HEK293 (cell line): ENCODE measurements at regions not wholly inside any gene's neighbourhood (a gene's known extent, or its start where the extent isn't known, plus 50 kb on each side); places are given as distances from the start of the nearest gene placed in this dataset.

Experiments used
- CTCF ChIA-PET: fragments of 350-600 bp; formaldehyde crosslinking; extraction: SDS; loops from one replicate; lab custom pipeline; 2021; ENCODE audit warnings: antibody characterized with exemption; lab: Yijun Ruan, JAX
- POLR2A ChIA-PET: fragments of 300-600 bp; formaldehyde crosslinking; extraction: SDS; loops from one replicate; lab custom pipeline; 2020; ENCODE audit warnings: antibody characterized with exemption, inconsistent platforms; lab: Yijun Ruan, JAX
- H3K27ac ChIP-seq: fragments of 200-500 bp; sonication (Bioruptor generic); 2 replicates; pipeline ENCODE4 v1.5.1; 2014; ENCODE audit warnings: low read depth, low read length, control low read depth, inconsistent platforms; ENCODE audit errors: extremely low read depth
- H3K36me3 ChIP-seq, 2 experiments: fragments of 200-500 bp in 1 of 2; sonication (Bioruptor generic) in 1 of 2; 1 replicate in 1 of 2; 2 replicates in 1 of 2; pipeline ENCODE4 v1.5.1; 2014 to 2017; ENCODE audit warnings: inconsistent platforms in 2 of 2, low read length in 2 of 2; ENCODE audit not compliant: control insufficient read depth in 2 of 2, insufficient read depth in 1 of 2
- H3K4me1 ChIP-seq: fragments of 200-500 bp; sonication (Bioruptor generic); 2 replicates; pipeline ENCODE4 v1.5.1; 2014; ENCODE audit warnings: mild to moderate bottlenecking, low read length, inconsistent platforms; ENCODE audit not compliant: control insufficient read depth, insufficient read depth
- H3K4me3 ChIP-seq: 2 replicates; pipeline ENCODE4 v1.5.1; 2011; ENCODE audit warnings: low read depth, mild to moderate bottlenecking, control low read depth, low read length, moderate library complexity
- H3K9me3 ChIP-seq: fragments of 200-500 bp; sonication (Bioruptor generic); 2 replicates; pipeline ENCODE4 v1.5.1; 2014; ENCODE audit warnings: low read depth, low read length, inconsistent platforms; ENCODE audit not compliant: control insufficient read depth, insufficient read depth
- SP7 ChIP-seq: fragments of 450-650 bp; formaldehyde crosslinking; IDR thresholded peaks from 2 replicates; pipeline ENCODE4 v1.5.1; 2016; ENCODE audit warnings: missing biosample characterization, missing genetic modification characterization
- ZNF214 ChIP-seq: fragments of 450-650 bp; formaldehyde crosslinking; IDR thresholded peaks from 2 replicates; pipeline ENCODE4 v1.5.1; 2017; ENCODE audit warnings: missing biosample characterization, mild to moderate bottlenecking, missing genetic modification characterization, borderline replicate concordance
- ZNF473 ChIP-seq: fragments of 450-650 bp; formaldehyde crosslinking; IDR thresholded peaks from 2 replicates; pipeline ENCODE4 v1.5.1; 2017; ENCODE audit warnings: missing biosample characterization, missing genetic modification characterization
- TF ChIP-seq, protein P1 (sequence below): fragments of 450-650 bp; formaldehyde crosslinking; IDR thresholded peaks from 2 replicates; pipeline ENCODE4 v1.5.1; 2016; ENCODE audit warnings: missing biosample characterization, missing genetic modification characterization, borderline replicate concordance
- TF ChIP-seq, protein P2 (sequence below): fragments of 450-650 bp; formaldehyde crosslinking; IDR thresholded peaks from 2 replicates; pipeline ENCODE4 v1.5.1; 2016; ENCODE audit warnings: missing biosample characterization, missing genetic modification characterization
- TF ChIP-seq, protein P3 (sequence below): fragments of 450-650 bp; formaldehyde crosslinking; IDR thresholded peaks from 2 replicates; pipeline ENCODE4 v1.5.0; 2017; ENCODE audit warnings: missing biosample characterization, missing genetic modification characterization, borderline replicate concordance

DNA sequence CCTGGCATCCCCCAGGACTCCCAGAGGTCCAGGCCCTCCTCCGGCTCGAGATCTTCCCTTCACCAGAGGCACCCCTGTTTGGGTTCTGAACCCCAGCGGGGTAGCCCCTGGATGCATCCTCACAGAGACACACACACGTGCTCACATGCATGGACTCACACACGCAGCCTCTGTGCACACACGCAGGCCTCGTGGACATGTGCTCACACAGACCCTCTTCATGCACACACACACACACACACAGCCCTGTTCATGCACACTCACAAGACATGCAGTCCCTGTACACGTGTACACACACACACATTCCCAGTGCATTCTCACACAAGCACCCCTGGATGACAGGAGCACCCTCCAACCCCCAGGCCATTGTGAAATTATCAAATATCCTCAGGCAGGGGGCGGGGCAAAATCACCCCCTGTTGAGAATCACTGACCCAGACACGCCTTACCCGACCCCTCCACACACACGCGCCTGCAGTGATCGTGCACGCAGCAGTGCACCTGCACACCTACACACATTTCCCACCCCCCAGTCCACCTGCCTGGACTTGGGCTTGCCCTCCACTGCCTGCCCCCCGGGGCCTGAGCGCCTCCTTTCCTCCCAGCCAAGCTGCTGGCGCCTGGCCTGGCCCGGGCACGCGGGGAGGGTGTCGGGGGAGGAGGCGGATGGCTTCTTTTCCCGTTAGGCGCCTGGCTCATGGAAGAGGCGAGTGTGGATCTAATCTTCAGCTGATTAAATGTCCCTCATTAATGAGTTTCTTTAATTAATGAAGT lies 62.6 kb downstream of the ENGASE start (continued):
- TF ChIP-seq ZNF214 (tag by site-specific recombination), result no peak

DNA sequence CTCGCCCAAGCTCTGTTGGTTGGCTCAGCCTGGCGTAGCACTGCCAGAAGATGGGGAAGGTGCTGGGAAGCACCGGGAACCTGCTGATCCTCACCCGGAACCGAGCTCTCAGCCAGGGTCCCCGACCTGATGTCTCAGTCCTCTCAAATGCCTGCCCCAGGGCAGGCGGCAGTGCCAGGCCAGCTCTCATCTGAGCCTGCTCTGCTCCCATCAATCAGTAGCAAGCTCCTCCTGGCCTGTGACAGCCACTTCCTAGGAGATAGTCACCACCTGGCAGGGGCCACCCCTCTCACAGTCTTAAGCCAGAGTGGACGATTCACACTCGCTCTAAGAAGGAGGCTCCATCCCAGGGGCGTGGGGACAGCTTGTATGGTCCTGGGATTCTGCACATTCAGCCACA lies 62.0 kb downstream of the ENGASE start:
- H3K9me3 ChIP-seq, result no peaks in the 10 kb centered on the region

More for the DNA sequence above, 62.0 kb downstream of the ENGASE start:
- no peaks in the 10 kb centered on the region for H3K36me3 ChIP-seq
- H3K4me3 ChIP-seq, result no peak overlapping the region
- H3K4me1 ChIP-seq, result 0 out of 2 replicates have a peak, but pooled peaks cover 1% of the 10 kb centered on the region
- CTCF ChIA-PET, result no interaction called here
- TF ChIP-seq, protein P1, sequence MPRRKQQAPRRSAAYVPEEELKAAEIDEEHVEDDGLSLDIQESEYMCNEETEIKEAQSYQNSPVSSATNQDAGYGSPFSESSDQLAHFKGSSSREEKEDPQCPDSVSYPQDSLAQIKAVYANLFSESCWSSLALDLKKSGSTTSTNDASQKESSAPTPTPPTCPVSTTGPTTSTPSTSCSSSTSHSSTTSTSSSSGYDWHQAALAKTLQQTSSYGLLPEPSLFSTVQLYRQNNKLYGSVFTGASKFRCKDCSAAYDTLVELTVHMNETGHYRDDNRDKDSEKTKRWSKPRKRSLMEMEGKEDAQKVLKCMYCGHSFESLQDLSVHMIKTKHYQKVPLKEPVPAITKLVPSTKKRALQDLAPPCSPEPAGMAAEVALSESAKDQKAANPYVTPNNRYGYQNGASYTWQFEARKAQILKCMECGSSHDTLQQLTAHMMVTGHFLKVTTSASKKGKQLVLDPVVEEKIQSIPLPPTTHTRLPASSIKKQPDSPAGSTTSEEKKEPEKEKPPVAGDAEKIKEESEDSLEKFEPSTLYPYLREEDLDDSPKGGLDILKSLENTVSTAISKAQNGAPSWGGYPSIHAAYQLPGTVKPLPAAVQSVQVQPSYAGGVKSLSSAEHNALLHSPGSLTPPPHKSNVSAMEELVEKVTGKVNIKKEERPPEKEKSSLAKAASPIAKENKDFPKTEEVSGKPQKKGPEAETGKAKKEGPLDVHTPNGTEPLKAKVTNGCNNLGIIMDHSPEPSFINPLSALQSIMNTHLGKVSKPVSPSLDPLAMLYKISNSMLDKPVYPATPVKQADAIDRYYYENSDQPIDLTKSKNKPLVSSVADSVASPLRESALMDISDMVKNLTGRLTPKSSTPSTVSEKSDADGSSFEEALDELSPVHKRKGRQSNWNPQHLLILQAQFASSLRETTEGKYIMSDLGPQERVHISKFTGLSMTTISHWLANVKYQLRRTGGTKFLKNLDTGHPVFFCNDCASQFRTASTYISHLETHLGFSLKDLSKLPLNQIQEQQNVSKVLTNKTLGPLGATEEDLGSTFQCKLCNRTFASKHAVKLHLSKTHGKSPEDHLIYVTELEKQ (tag by site-specific recombination), result no peak
- TF ChIP-seq ZNF473 (tag by site-specific recombination), result no peak
- TF ChIP-seq, protein P2, sequence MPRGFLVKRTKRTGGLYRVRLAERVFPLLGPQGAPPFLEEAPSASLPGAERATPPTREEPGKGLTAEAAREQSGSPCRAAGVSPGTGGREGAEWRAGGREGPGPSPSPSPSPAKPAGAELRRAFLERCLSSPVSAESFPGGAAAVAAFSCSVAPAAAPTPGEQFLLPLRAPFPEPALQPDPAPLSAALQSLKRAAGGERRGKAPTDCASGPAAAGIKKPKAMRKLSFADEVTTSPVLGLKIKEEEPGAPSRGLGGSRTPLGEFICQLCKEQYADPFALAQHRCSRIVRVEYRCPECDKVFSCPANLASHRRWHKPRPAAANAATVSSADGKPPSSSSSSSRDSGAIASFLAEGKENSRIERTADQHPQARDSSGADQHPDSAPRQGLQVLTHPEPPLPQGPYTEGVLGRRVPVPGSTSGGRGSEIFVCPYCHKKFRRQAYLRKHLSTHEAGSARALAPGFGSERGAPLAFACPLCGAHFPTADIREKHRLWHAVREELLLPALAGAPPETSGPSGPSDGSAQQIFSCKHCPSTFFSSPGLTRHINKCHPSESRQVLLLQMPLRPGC (tag by site-specific recombination), result no peak
- TF ChIP-seq SP7 (tag by site-specific recombination), result no peak
- TF ChIP-seq, protein P3, sequence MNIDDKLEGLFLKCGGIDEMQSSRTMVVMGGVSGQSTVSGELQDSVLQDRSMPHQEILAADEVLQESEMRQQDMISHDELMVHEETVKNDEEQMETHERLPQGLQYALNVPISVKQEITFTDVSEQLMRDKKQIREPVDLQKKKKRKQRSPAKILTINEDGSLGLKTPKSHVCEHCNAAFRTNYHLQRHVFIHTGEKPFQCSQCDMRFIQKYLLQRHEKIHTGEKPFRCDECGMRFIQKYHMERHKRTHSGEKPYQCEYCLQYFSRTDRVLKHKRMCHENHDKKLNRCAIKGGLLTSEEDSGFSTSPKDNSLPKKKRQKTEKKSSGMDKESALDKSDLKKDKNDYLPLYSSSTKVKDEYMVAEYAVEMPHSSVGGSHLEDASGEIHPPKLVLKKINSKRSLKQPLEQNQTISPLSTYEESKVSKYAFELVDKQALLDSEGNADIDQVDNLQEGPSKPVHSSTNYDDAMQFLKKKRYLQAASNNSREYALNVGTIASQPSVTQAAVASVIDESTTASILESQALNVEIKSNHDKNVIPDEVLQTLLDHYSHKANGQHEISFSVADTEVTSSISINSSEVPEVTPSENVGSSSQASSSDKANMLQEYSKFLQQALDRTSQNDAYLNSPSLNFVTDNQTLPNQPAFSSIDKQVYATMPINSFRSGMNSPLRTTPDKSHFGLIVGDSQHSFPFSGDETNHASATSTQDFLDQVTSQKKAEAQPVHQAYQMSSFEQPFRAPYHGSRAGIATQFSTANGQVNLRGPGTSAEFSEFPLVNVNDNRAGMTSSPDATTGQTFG (tag by site-specific recombination), result no peak
- H3K27ac ChIP-seq, result no peak overlapping the region
- POLR2A ChIA-PET, result no interaction called here
